ENCODE measurements at regions not wholly inside any gene's neighbourhood (a gene's known extent, or its start where the extent isn't known, plus 50 kb on each side); places are given as distances from the start of the nearest gene placed in this dataset.

GRCh38 chrX:81354954-81355353, 153.1 kb downstream of the SH3BGRL start:
- no peak for TF ChIP-seq CTCF (IDR thresholded peaks at IDR 0.05 in 4 of 5, conservative IDR thresholded peaks at IDR 0.05 in 1 of 5)
- no peak for TF ChIP-seq POLR2A (IDR thresholded peaks at IDR 0.05)

Measured in gastrocnemius medialis (tissue), 4 donors.